Endodermal cell (in vitro differentiated cells): ENCODE measurements at regions not wholly inside any gene's neighbourhood (a gene's known extent, or its start where the extent isn't known, plus 50 kb on each side); places are given as distances from the start of the nearest gene placed in this dataset.

Source experiments
- DNase-seq: peaks from one replicate; pipeline ENCODE4 v3.0.0-alpha.2; 2017
- H3K27ac ChIP-seq: 2 replicates; pipeline ENCODE4 v1.5.1; 2013; ENCODE audit warnings: mild to moderate bottlenecking, low read depth, low read length, moderate library complexity
- H3K27me3 ChIP-seq: 2 replicates; pipeline ENCODE4 v1.6.1; 2013; ENCODE audit warnings: mild to moderate bottlenecking, low read length, moderate library complexity; ENCODE audit not compliant: insufficient read depth, control insufficient read depth, poor library complexity, severe bottlenecking
- H3K36me3 ChIP-seq: 2 replicates; pipeline ENCODE4 v1.7.0; 2013; ENCODE audit warnings: mild to moderate bottlenecking, low read length, moderate library complexity; ENCODE audit not compliant: control insufficient read depth, insufficient read depth
- H3K4me1 ChIP-seq: one replicate; pipeline ENCODE4 v1.7.0; 2013; ENCODE audit warnings: low read length; ENCODE audit not compliant: control insufficient read depth, insufficient read depth
- H3K4me3 ChIP-seq: 2 replicates; pipeline ENCODE4 v1.5.1; 2013; ENCODE audit warnings: mild to moderate bottlenecking, low read length, moderate library complexity
- H3K9ac ChIP-seq: 2 replicates; pipeline ENCODE4 v1.6.1; 2013; ENCODE audit warnings: mild to moderate bottlenecking, low read length, moderate library complexity; ENCODE audit not compliant: poor library complexity, severe bottlenecking; ENCODE audit errors: extremely low read depth
- H3K9me3 ChIP-seq: 2 replicates; pipeline ENCODE4 v1.6.1; 2013; ENCODE audit warnings: mild to moderate bottlenecking, low read length, moderate library complexity; ENCODE audit not compliant: control insufficient read depth
- H3K27ac Mint-ChIP-seq: 2 replicates; pipeline ENCODE4 v1.8.0; 2020; ENCODE audit warnings: mixed read lengths
- H3K27me3 Mint-ChIP-seq: 2 replicates; pipeline ENCODE4 v1.8.0; 2021; ENCODE audit warnings: mild to moderate bottlenecking, mixed read lengths; ENCODE audit not compliant: insufficient read depth
- H3K36me3 Mint-ChIP-seq: 2 replicates; pipeline ENCODE4 v1.8.0; 2020; ENCODE audit warnings: low read depth, mixed read lengths
- H3K4me1 Mint-ChIP-seq: 2 replicates; pipeline ENCODE4 v1.8.0; 2020; ENCODE audit warnings: mixed read lengths
- H3K4me3 Mint-ChIP-seq: 2 replicates; pipeline ENCODE4 v1.8.0; 2020; ENCODE audit warnings: mild to moderate bottlenecking, moderate library complexity, mixed read lengths
- H3K9me3 Mint-ChIP-seq: 2 replicates; pipeline ENCODE4 v1.8.0; 2020; ENCODE audit warnings: mild to moderate bottlenecking, mixed read lengths
- WGBS, 2 experiments: methylation state at CpG; one replicate each; pipeline versions ENCODE4 v1.1.5 to v1.1.7; 2013; ENCODE audit warnings: missing lambda C conversion rate in 2 of 2, mixed read lengths in 1 of 2; ENCODE audit not compliant: insufficient coverage in 1 of 2, insufficient read length in 1 of 2; 5-methylcytosine and 5-hydroxymethylcytosine counted together
- TF ChIP-seq, protein P1 (sequence below): fragments of 200-600 bp; sonication (generic); conservative IDR thresholded peaks from 2 replicates; pipeline ENCODE4 v1.5.0; 2021; ENCODE audit warnings: antibody characterized with exemption, mild to moderate bottlenecking

DNA sequence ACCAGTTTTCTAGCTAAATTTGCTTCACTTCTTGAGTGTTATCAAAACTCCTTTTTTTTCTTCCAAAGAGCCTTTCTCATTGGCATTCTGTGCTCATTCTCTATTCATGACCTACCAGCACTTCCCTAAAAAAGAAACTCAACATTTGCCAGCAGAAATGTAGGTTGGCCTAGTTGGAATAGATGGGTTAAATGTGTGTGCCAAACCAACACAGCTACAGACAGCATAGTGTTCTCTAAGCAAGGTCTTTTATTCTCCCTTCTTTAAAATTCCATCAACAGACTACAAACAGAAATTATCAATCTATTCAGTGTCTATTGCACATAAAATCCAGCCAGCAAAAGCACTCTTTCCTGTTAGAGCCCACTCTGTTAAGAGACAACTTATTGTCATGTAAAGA is 255.8 kb upstream of the PUM3 start:
- no peaks in the 10 kb centered on the region for H3K27me3 ChIP-seq
- Mint-ChIP-seq H3K4me3 (no peak overlapping the region), H3K36me3 (no peaks in the 10 kb centered on the region), H3K9me3 (no peaks in the 10 kb centered on the region), H3K27me3 (no peaks in the 10 kb centered on the region), H3K4me1 (no peaks in the 10 kb centered on the region), H3K27ac (no peak overlapping the region)
- H3K36me3 ChIP-seq, result no peaks in the 10 kb centered on the region
- no peaks in the 10 kb centered on the region for H3K4me1 ChIP-seq
- no peaks in the 10 kb centered on the region for H3K9me3 ChIP-seq
- no peak overlapping the region for H3K9ac ChIP-seq
- no peak for DNase-seq
- TF ChIP-seq, protein P1, sequence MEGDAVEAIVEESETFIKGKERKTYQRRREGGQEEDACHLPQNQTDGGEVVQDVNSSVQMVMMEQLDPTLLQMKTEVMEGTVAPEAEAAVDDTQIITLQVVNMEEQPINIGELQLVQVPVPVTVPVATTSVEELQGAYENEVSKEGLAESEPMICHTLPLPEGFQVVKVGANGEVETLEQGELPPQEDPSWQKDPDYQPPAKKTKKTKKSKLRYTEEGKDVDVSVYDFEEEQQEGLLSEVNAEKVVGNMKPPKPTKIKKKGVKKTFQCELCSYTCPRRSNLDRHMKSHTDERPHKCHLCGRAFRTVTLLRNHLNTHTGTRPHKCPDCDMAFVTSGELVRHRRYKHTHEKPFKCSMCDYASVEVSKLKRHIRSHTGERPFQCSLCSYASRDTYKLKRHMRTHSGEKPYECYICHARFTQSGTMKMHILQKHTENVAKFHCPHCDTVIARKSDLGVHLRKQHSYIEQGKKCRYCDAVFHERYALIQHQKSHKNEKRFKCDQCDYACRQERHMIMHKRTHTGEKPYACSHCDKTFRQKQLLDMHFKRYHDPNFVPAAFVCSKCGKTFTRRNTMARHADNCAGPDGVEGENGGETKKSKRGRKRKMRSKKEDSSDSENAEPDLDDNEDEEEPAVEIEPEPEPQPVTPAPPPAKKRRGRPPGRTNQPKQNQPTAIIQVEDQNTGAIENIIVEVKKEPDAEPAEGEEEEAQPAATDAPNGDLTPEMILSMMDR, result no peak
- no peak overlapping the region for H3K27ac ChIP-seq
- no peak overlapping the region for H3K4me3 ChIP-seq

GRCh38 chr9:3088219-3088618 is 244.3 kb upstream of the PUM3 start:
- TF ChIP-seq, protein P1, result no peak
- Histone ChIP-seq H3K36me3 (no peaks in the 10 kb centered on the region), H3K4me3 (no peak overlapping the region), H3K4me1 (no peaks in the 10 kb centered on the region), H3K9me3 (no peaks in the 10 kb centered on the region), H3K27ac (no peak overlapping the region), H3K9ac (no peak overlapping the region), H3K27me3 (no peaks in the 10 kb centered on the region)
- Mint-ChIP-seq H3K9me3 (no peaks in the 10 kb centered on the region), H3K36me3 (no peaks in the 10 kb centered on the region), H3K4me3 (no peak overlapping the region), H3K27me3 (no peaks in the 10 kb centered on the region), H3K27ac (no peak overlapping the region), H3K4me1 (no peaks in the 10 kb centered on the region)
- WGBS, 2 experiments, result 81 to 87% methylated on average over 5 to 8 of the region's 8 CpGs
- DNase-seq, result peak; percentile 79

DNA sequence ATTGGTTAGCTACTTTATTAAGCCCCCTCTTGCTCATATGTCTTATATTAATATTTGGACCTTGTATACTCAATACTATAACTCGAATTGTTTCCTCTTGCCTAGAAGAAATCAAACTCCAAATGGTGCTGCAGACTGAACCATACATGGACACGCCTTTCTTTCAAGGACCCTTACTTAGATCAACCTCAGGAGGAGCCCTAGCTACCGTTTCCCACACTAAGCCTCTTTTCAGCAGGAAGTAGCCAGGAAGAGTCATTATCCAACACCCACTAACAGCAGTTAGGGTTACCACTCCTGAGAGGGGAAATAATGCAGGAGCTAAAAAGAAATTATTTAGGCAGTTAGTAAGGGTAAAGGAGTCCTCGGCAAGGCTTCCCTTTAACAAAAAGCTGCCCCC is 243.8 kb upstream of the PUM3 start:
- TF ChIP-seq, protein P1, result no peak
- no peak overlapping the region for H3K9ac ChIP-seq
- Mint-ChIP-seq H3K4me1 (no peaks in the 10 kb centered on the region), H3K27me3 (no peaks in the 10 kb centered on the region), H3K27ac (no peak overlapping the region), H3K36me3 (no peaks in the 10 kb centered on the region), H3K4me3 (no peak overlapping the region), H3K9me3 (no peaks in the 10 kb centered on the region)
- H3K9me3 ChIP-seq, result no peaks in the 10 kb centered on the region
- H3K4me1 ChIP-seq, result no peaks in the 10 kb centered on the region
- 89 to 100% methylated on average over 1 to 4 of the region's 4 CpGs for WGBS, 2 experiments
- no peak overlapping the region for H3K27ac ChIP-seq
- H3K4me3 ChIP-seq, result no peak overlapping the region
- no peaks in the 10 kb centered on the region for H3K27me3 ChIP-seq
- no peak for DNase-seq
- no peaks in the 10 kb centered on the region for H3K36me3 ChIP-seq
